Colonic mucosa (tissue), 4 donors: ENCODE measurements at regions not wholly inside any gene's neighbourhood (a gene's known extent, or its start where the extent isn't known, plus 50 kb on each side); places are given as distances from the start of the nearest gene placed in this dataset.

ENCODE experiments used
- DNase-seq: peaks from one replicate; pipeline ENCODE4 v3.0.0-alpha.2; 2020
- H3K27ac ChIP-seq: fragments of 200-600 bp; one replicate; pipeline ENCODE4 v1.8.0; 2021
- H3K27me3 ChIP-seq: fragments of 200-600 bp; one replicate; pipeline ENCODE4 v1.8.0; 2021
- H3K36me3 ChIP-seq: fragments of 200-600 bp; one replicate; pipeline ENCODE4 v1.8.0; 2021
- H3K4me1 ChIP-seq: fragments of 200-600 bp; one replicate; pipeline ENCODE4 v1.8.0; 2021; ENCODE audit warnings: mild to moderate bottlenecking
- H3K4me3 ChIP-seq: fragments of 200-600 bp; one replicate; pipeline ENCODE4 v1.8.0; 2021
- H3K9ac ChIP-seq, 2 donors: one replicate each; pipeline ENCODE4 v1.7.0; 2013; ENCODE audit warnings: control low read depth in 2 of 2, low read depth in 2 of 2, low read length in 2 of 2
- H3K9me3 ChIP-seq: fragments of 200-600 bp; one replicate; pipeline ENCODE4 v1.8.0; 2021
- intact Hi-C: fragments of 100-400 bp; cut with DNase I; formaldehyde crosslinking; loops from one replicate; pipeline ENCODE4 v1.14.1; 2022
- TF ChIP-seq, protein P1 (sequence below): fragments of 200-600 bp; IDR thresholded peaks from one replicate; pipeline ENCODE4 v1.8.0; 2022; ENCODE audit warnings: antibody characterized with exemption, mild to moderate bottlenecking
- donor health status: healthy.
- donor health status: DM: no; HTN: no; CAD: no.
- donor health status: DM: no; HTN: no; CAD: no.

DNA sequence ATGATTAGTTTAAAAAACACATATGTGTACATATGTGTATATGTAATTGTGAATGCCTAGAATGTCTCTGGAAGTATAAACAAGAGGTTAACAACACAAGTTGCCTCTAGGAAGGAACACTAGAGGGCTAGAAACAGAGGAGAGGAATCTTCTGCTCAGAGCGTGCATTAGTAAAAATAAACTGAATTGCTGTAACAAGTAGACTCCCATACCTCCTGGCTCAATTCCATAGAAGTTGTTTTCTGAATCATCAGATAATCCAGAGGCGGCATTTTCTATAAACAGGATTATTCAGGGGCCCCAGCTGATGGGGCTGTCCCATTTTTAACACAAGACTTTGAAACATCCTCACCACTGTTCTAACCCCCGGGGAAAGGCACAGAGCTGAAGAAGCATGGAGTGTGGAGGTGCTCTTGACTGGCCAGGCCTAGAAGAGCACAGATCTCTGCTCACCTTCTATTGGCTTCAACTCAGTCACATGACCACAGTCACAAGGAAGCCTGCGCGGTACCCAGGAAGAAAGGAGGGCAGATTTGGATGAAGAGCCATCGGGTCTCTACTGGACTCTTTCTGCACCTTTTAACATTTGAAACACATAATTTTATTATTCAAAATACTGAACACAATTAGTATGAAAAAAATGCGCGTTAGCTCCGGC lies 145.7 kb downstream of the TLE3 start:
- Histone ChIP-seq H3K36me3 (no peaks in the 10 kb centered on the region), H3K4me3 (no peak overlapping the region), H3K4me1 (no peaks in the 10 kb centered on the region), H3K9ac (no peak overlapping the region), H3K9me3 (no peaks in the 10 kb centered on the region), H3K27ac (no peak overlapping the region), H3K27me3 (no peaks in the 10 kb centered on the region)
- TF ChIP-seq, protein P1, sequence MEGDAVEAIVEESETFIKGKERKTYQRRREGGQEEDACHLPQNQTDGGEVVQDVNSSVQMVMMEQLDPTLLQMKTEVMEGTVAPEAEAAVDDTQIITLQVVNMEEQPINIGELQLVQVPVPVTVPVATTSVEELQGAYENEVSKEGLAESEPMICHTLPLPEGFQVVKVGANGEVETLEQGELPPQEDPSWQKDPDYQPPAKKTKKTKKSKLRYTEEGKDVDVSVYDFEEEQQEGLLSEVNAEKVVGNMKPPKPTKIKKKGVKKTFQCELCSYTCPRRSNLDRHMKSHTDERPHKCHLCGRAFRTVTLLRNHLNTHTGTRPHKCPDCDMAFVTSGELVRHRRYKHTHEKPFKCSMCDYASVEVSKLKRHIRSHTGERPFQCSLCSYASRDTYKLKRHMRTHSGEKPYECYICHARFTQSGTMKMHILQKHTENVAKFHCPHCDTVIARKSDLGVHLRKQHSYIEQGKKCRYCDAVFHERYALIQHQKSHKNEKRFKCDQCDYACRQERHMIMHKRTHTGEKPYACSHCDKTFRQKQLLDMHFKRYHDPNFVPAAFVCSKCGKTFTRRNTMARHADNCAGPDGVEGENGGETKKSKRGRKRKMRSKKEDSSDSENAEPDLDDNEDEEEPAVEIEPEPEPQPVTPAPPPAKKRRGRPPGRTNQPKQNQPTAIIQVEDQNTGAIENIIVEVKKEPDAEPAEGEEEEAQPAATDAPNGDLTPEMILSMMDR: no peak
- intact Hi-C loops: no loop called here
- DNase-seq: no peak

DNA sequence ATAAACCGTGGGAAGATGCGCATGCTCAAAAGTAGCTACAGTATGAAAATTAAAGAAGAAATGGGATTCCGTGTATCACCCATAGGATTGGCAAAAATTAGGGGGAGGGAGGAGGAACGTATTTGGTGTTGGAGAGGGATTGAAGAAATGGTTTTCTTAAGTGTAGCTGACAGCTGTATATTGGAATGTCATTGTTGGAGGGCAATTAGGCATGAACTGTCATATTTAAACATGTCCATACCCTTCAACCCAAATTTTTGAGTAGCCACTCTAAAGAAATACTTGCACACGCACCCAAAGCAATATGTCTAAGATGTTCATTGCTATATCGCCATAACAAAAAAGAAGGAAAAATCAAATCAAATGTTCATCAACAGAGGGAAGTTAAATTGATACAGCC lies 144.7 kb downstream of the TLE3 start:
- Histone ChIP-seq H3K4me3 (no peak overlapping the region), H3K9me3 (no peaks in the 10 kb centered on the region), H3K27ac (no peak overlapping the region), H3K4me1 (no peaks in the 10 kb centered on the region), H3K27me3 (no peaks in the 10 kb centered on the region), H3K36me3 (no peaks in the 10 kb centered on the region), H3K9ac (no peak overlapping the region)
- no peak for DNase-seq
- TF ChIP-seq, protein P1: no peak
- intact Hi-C loops: no loop called here

DNA sequence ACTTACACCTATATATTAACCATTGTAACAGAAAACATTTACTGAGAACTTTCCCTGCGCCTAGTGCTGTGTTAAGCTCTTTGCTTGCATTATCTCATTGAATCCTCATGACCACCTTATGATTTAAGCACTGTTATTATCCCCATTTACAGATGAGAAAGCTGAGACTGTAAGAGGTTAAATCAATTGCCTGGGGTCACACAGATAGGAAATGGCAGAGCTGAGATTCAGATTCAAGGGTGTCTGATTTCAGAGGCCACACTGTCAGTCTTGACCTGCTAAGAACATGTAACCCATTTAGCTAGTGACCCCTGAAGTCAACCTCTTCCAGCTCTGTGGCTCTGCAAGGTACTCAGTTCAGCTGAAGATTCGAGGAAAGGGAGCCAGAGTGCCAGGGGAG lies 143.9 kb downstream of the TLE3 start:
- TF ChIP-seq, protein P1: no peak
- Histone ChIP-seq H3K27ac (no peak overlapping the region), H3K9ac (no peak overlapping the region), H3K36me3 (no peaks in the 10 kb centered on the region), H3K4me1 (no peaks in the 10 kb centered on the region), H3K9me3 (no peaks in the 10 kb centered on the region), H3K4me3 (no peak overlapping the region), H3K27me3 (no peaks in the 10 kb centered on the region)
- intact Hi-C loops: no loop called here
- no peak for DNase-seq

DNA sequence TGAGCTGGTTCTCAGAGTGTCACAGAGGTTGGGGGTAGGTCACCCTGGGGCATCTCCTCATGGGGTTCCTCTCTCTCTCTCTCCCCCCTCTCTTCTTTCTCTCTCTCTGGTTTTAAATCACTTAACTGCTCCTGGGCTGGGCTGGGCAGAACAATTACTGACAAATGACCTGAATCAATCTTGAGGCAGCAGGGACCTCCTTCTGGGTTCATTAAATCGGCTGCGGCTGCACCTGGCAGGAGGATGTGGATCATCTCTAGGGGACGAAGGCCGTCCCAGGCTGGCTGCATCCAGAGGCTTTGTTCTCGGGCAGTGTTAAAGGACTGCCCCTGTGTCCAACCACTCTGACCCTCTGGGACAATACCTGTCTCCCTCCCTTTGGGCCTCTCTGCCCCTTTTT lies 143.1 kb downstream of the TLE3 start:
- no peaks in the 10 kb centered on the region for H3K27me3 ChIP-seq
- intact Hi-C loops: no loop called here
- TF ChIP-seq, protein P1: no peak

DNA sequence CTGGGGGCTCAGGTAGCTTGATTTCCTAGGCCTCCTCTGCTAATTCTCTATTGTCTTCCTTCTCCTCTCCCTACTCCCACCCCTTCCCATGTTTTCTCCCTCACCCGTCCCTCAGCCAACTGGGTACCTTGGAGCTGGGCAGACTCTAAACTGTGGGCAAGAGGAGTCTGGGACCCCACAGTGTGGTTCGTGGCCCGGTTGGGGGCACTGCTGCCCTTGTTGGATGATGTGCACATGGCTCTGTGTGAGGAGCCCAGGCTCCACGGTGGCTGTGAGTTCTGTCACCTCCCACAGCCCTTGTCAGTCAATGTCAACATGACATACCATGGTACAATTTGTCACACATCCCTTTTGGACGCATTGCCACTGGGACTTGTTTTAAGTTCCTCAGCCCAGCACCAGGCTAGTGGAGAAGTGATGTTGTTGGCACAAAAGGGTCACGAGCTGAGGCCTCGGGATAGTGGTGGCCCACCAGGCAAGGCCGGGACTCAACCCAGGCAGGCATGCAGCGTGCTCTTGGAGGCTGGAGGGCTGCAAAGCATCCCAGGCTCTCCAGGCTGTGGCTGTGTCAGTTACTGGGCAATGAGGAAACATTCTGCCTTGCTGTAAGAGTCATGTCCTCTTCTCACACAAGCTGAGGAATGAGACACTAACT lies 142.3 kb downstream of the TLE3 start:
- TF ChIP-seq, protein P1: no peak
- H3K36me3 ChIP-seq: no peaks in the 10 kb centered on the region
- no peak for DNase-seq
- intact Hi-C loops: no loop called here
- no peak overlapping the region for H3K4me3 ChIP-seq
- H3K9me3 ChIP-seq: no peaks in the 10 kb centered on the region
- H3K9ac ChIP-seq: no peak overlapping the region
- no peaks in the 10 kb centered on the region for H3K27me3 ChIP-seq
- H3K27ac ChIP-seq: no peak overlapping the region
- no peaks in the 10 kb centered on the region for H3K4me1 ChIP-seq

More for the DNA sequence above, 143.1 kb downstream of the TLE3 start:
- no peak overlapping the region for H3K9ac ChIP-seq
- H3K9me3 ChIP-seq: no peaks in the 10 kb centered on the region
- no peak overlapping the region for H3K27ac ChIP-seq
- no peak overlapping the region for H3K4me3 ChIP-seq
- H3K4me1 ChIP-seq: no peaks in the 10 kb centered on the region
- H3K36me3 ChIP-seq: no peaks in the 10 kb centered on the region
- no peak for DNase-seq
